ENCODE measurements at regions not wholly inside any gene's neighbourhood (a gene's known extent, or its start where the extent isn't known, plus 50 kb on each side); places are given as distances from the start of the nearest gene placed in this dataset.

- DNase-seq: no peak
- intact Hi-C loops (cut with DNase I): no loop called here
- Histone ChIP-seq H3K4me3 (no peak overlapping the region), H3K9me3 (no peaks in the 10 kb centered on the region), H3K27me3 (ENCODE audit: low read depth) (no peaks in the 10 kb centered on the region), H3K27ac (no peak overlapping the region), H3K36me3 (no peaks in the 10 kb centered on the region), H3K4me1 (no peaks in the 10 kb centered on the region)
- TF ChIP-seq CTCF (IDR thresholded peaks at IDR 0.05): no peak
- ATAC-seq: no peak
Observed at GRCh38 chr20:11376998-11377397, 540.7 kb upstream of the BTBD3 start.

- Histone ChIP-seq H3K36me3 (no peaks in the 10 kb centered on the region), H3K4me3 (no peak overlapping the region), H3K4me1 (no peaks in the 10 kb centered on the region), H3K27me3 (ENCODE audit: low read depth) (no peaks in the 10 kb centered on the region), H3K27ac (no peak overlapping the region), H3K9me3 (no peaks in the 10 kb centered on the region)
- no peak for TF ChIP-seq CTCF (IDR thresholded peaks at IDR 0.05)
- intact Hi-C loops (cut with DNase I): no loop called here
- ATAC-seq: no peak
- DNase-seq: no peak
Observed at GRCh38 chr20:11377761-11378160, 539.9 kb upstream of the BTBD3 start.

- Histone ChIP-seq H3K36me3 (no peaks in the 10 kb centered on the region), H3K4me3 (no peak overlapping the region), H3K27ac (no peak overlapping the region), H3K27me3 (ENCODE audit: low read depth) (no peaks in the 10 kb centered on the region), H3K4me1 (no peaks in the 10 kb centered on the region), H3K9me3 (no peaks in the 10 kb centered on the region)
- no peak for DNase-seq
- ATAC-seq: no peak
- no peak for TF ChIP-seq CTCF (IDR thresholded peaks at IDR 0.05)
- intact Hi-C loops (cut with DNase I): no loop called here
Observed at GRCh38 chr20:11378252-11378651, 539.4 kb upstream of the BTBD3 start.

GRCh38 chr20:11379257-11380011 is 538.3 kb upstream of the BTBD3 start:
- H3K9me3 ChIP-seq: no peaks in the 10 kb centered on the region
- H3K27me3 ChIP-seq (ENCODE audit: low read depth): no peaks in the 10 kb centered on the region
- no peak for TF ChIP-seq CTCF (IDR thresholded peaks at IDR 0.05)
- ATAC-seq (peak in 1 of 2 donors; percentile 15), DNase-seq (no peak)
- H3K4me1 ChIP-seq: no peaks in the 10 kb centered on the region
- H3K27ac ChIP-seq: no peak overlapping the region
- H3K4me3 ChIP-seq: no peak overlapping the region
- no peaks in the 10 kb centered on the region for H3K36me3 ChIP-seq
- intact Hi-C loops (cut with DNase I): no loop called here

GRCh38 chr20:11380283-11380682 is 537.4 kb upstream of the BTBD3 start:
- TF ChIP-seq CTCF (IDR thresholded peaks at IDR 0.05): no peak
- intact Hi-C loops (cut with DNase I): no loop called here
- no peak for ATAC-seq

More at GRCh38 chr20:11380283-11380682, 537.4 kb upstream of the BTBD3 start:
- DNase-seq: no peak
- no peaks in the 10 kb centered on the region for H3K27me3 ChIP-seq (ENCODE audit: low read depth)
- no peaks in the 10 kb centered on the region for H3K36me3 ChIP-seq
- no peak overlapping the region for H3K4me3 ChIP-seq
- H3K27ac ChIP-seq: no peak overlapping the region
- H3K9me3 ChIP-seq: no peaks in the 10 kb centered on the region
- no peaks in the 10 kb centered on the region for H3K4me1 ChIP-seq
